Stomach (tissue), 4 donors: ENCODE measurements at regions not wholly inside any gene's neighbourhood (a gene's known extent, or its start where the extent isn't known, plus 50 kb on each side); places are given as distances from the start of the nearest gene placed in this dataset.

Experiments used
- EP300 ChIP-seq: sonication (generic); formaldehyde crosslinking; IDR thresholded peaks from one replicate; pipeline ENCODE4 v1.6.1; 2017; ENCODE audit warnings: antibody characterized with exemption
- POLR2A ChIP-seq, 4 donors: fragments of 450-650 bp; IDR thresholded peaks; one replicate each; pipeline ENCODE4 v1.6.1; 2016; ENCODE audit warnings: antibody characterized with exemption in 4 of 4, control low read depth in 2 of 4, mild to moderate bottlenecking in 1 of 4, moderate library complexity in 1 of 4
- TF ChIP-seq, protein P1 (sequence below), 7 experiments: fragments of 450-650 bp in 4 of 7; fragments of 200-600 bp in 3 of 7; sonication (generic) in 3 of 7; IDR thresholded peaks; one replicate each; pipeline ENCODE4 v1.5.1; 2016 to 2019; ENCODE audit warnings: antibody characterized with exemption in 7 of 7, control low read depth in 2 of 7, mild to moderate bottlenecking in 1 of 7

DNA sequence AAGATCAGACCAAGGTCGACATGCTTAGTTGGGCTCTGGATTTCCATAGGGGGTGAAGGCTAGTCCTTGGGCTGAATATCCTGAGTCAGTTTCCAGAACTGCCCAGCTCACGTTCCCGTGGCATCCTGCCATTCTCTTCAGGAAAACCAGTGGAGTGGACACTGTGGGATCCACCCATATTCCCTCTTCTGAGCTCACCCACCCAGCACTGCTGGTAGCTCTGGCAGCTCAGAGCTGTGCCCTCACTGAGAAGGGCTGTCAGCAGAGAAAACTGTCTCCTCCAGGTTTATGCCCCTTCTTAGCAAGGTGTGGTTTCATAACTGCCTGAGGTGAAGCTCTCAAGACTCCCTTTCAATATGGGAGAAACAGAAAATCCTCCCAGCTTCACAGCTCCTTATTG lies 111.7 kb downstream of the GGTLC2 start:
- TF ChIP-seq POLR2A (IDR thresholded peaks at IDR 0.05): no peak
- TF ChIP-seq, protein P1, sequence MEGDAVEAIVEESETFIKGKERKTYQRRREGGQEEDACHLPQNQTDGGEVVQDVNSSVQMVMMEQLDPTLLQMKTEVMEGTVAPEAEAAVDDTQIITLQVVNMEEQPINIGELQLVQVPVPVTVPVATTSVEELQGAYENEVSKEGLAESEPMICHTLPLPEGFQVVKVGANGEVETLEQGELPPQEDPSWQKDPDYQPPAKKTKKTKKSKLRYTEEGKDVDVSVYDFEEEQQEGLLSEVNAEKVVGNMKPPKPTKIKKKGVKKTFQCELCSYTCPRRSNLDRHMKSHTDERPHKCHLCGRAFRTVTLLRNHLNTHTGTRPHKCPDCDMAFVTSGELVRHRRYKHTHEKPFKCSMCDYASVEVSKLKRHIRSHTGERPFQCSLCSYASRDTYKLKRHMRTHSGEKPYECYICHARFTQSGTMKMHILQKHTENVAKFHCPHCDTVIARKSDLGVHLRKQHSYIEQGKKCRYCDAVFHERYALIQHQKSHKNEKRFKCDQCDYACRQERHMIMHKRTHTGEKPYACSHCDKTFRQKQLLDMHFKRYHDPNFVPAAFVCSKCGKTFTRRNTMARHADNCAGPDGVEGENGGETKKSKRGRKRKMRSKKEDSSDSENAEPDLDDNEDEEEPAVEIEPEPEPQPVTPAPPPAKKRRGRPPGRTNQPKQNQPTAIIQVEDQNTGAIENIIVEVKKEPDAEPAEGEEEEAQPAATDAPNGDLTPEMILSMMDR (IDR thresholded peaks at IDR 0.05): no peak
- no peak for TF ChIP-seq EP300
